ENCODE measurements at regions not wholly inside any gene's neighbourhood (a gene's known extent, or its start where the extent isn't known, plus 50 kb on each side); places are given as distances from the start of the nearest gene placed in this dataset.

DNA sequence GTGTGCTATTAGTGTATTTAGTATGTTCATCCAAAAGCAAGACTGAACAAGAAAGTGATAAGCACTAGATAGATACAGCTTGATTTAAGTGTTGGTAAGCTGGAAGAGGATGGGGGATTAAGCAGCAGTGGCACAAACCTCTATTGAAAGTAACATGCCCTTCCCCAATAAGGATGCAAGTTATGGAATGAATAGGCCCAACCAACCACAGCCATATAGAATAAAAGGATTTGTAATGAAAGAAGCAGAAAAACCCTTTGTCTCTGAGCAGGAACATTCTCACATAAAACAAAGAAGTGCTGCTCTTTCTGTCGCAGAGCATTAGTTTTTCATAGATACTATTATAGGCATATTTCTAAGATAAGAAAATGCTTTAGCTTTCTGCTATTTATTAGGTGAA is 310.7 kb downstream of the IPO8 start:
- no peaks in the 10 kb centered on the region for H3K79me2 ChIP-seq (ENCODE audit: insufficient read depth, low read length)
- Mint-ChIP-seq H3K27me3 (ENCODE audit: low read depth, unreplicated experiment) (peaks cover 3% of the 10 kb centered on the region), H3K4me3 (ENCODE audit: unreplicated experiment) (no peak overlapping the region), H3K9me3 (ENCODE audit: unreplicated experiment) (peaks cover 18% of the 10 kb centered on the region), H3K36me3 (ENCODE audit: low read depth, unreplicated experiment) (no peaks in the 10 kb centered on the region), H3K27ac (ENCODE audit: unreplicated experiment) (no peak overlapping the region), H3K4me1 (ENCODE audit: low read depth, unreplicated experiment) (no peaks in the 10 kb centered on the region)
- DNase-seq (ENCODE audit: low read depth) (no peak), FAIRE-seq (no peak)
- no peak overlapping the region for H3K27ac ChIP-seq (ENCODE audit: low read depth, low read length)
- no peak overlapping the region for H3K4me2 ChIP-seq (ENCODE audit: low read length)
- no peaks in the 10 kb centered on the region for H4K20me1 ChIP-seq (ENCODE audit: insufficient read depth, low read length)
- no peaks in the 10 kb centered on the region for H3K4me1 ChIP-seq (ENCODE audit: insufficient read depth, low read length)
- H3K36me3 ChIP-seq (ENCODE audit: insufficient read depth, low read length), result no peaks in the 10 kb centered on the region
- H3K9me3 ChIP-seq (ENCODE audit: insufficient read depth, low read depth, low read length), result peaks cover 3% of the 10 kb centered on the region
- no peak overlapping the region for H2AFZ ChIP-seq (ENCODE audit: low read depth, low read length)
- TF ChIP-seq EZH2 (IDR thresholded peaks at IDR 0.05; ENCODE audit: insufficient read depth, low read length), result no peak
- TF ChIP-seq, protein P1, sequence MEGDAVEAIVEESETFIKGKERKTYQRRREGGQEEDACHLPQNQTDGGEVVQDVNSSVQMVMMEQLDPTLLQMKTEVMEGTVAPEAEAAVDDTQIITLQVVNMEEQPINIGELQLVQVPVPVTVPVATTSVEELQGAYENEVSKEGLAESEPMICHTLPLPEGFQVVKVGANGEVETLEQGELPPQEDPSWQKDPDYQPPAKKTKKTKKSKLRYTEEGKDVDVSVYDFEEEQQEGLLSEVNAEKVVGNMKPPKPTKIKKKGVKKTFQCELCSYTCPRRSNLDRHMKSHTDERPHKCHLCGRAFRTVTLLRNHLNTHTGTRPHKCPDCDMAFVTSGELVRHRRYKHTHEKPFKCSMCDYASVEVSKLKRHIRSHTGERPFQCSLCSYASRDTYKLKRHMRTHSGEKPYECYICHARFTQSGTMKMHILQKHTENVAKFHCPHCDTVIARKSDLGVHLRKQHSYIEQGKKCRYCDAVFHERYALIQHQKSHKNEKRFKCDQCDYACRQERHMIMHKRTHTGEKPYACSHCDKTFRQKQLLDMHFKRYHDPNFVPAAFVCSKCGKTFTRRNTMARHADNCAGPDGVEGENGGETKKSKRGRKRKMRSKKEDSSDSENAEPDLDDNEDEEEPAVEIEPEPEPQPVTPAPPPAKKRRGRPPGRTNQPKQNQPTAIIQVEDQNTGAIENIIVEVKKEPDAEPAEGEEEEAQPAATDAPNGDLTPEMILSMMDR (IDR thresholded peaks at IDR 0.05; ENCODE audit: insufficient read depth, low read depth, low read length), result no peak
- H3K4me3 ChIP-seq (ENCODE audit: insufficient read depth, low read depth, low read length), result no peak overlapping the region
- no peak overlapping the region for H3K9ac ChIP-seq (ENCODE audit: low read length)
- no peaks in the 10 kb centered on the region for H3K27me3 ChIP-seq (ENCODE audit: insufficient read depth, low read length)

DNA sequence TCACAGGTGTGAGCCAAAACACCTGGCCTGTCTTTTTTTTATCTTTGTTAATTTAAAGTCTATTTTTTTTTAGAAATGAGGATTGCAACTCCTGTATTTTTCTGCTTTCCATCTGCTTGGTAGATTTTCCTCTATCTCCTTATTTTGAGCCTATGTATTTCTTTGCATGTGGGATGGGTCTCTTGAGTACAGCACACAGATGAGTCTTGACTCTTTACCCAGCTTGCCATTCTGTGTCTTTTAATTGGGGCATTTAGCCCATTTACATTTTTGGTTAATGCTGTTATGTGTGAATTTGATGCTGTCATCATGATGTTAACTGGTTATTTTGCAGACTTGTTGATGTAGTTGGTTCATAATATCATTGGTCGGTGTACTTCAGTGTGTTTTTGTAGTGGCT is 317.4 kb downstream of the IPO8 start:
- H3K36me3 Mint-ChIP-seq (ENCODE audit: low read depth, unreplicated experiment), result no peaks in the 10 kb centered on the region
- no peak overlapping the region for H3K4me2 ChIP-seq (ENCODE audit: low read length)
- no peaks in the 10 kb centered on the region for H4K20me1 ChIP-seq (ENCODE audit: insufficient read depth, low read length)
- peaks cover 5% of the 10 kb centered on the region for H3K9me3 Mint-ChIP-seq (ENCODE audit: unreplicated experiment)
- H3K27me3 ChIP-seq (ENCODE audit: insufficient read depth, low read length), result no peaks in the 10 kb centered on the region
- FAIRE-seq, result no peak
- no peaks in the 10 kb centered on the region for H3K27me3 Mint-ChIP-seq (ENCODE audit: low read depth, unreplicated experiment)
- no peak overlapping the region for H3K4me3 Mint-ChIP-seq (ENCODE audit: unreplicated experiment)
- no peaks in the 10 kb centered on the region for H3K36me3 ChIP-seq (ENCODE audit: insufficient read depth, low read length)
- no peak overlapping the region for H2AFZ ChIP-seq (ENCODE audit: low read depth, low read length)
- no peak overlapping the region for H3K9ac ChIP-seq (ENCODE audit: low read length)
- peaks cover 2% of the 10 kb centered on the region for H3K9me3 ChIP-seq (ENCODE audit: insufficient read depth, low read depth, low read length)
- H3K79me2 ChIP-seq (ENCODE audit: insufficient read depth, low read length), result no peaks in the 10 kb centered on the region
- no peaks in the 10 kb centered on the region for H3K4me1 Mint-ChIP-seq (ENCODE audit: low read depth, unreplicated experiment)
- no peaks in the 10 kb centered on the region for H3K4me1 ChIP-seq (ENCODE audit: insufficient read depth, low read length)
- no peak overlapping the region for H3K27ac ChIP-seq (ENCODE audit: low read depth, low read length)
- no peak overlapping the region for H3K27ac Mint-ChIP-seq (ENCODE audit: unreplicated experiment)
- H3K4me3 ChIP-seq (ENCODE audit: insufficient read depth, low read depth, low read length), result no peak overlapping the region
- DNase-seq (ENCODE audit: low read depth), result no peak
- TF ChIP-seq, protein P1 (IDR thresholded peaks at IDR 0.05; ENCODE audit: insufficient read depth, low read depth, low read length), result no peak
- TF ChIP-seq EZH2 (IDR thresholded peaks at IDR 0.05; ENCODE audit: insufficient read depth, low read length), result no peak

DNA sequence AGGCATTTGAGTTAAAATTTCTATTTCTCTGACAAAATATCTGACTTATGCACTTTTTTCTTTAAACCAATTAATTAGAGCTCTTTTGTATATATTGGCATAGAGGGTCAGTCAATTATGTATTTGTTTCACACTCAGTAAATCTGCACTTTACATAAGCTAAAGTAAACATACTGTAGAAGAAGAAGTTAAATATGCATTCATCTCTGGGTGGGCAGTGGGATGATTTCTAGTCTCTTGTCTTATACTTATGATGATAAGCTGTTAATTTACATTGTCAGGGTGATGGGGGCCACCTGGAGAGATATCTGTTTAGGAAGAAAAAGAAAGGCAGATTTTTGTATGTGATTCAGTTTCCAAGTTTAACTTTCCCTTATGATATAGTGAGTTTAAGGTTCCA is 330.8 kb downstream of the IPO8 start:
- Mint-ChIP-seq H3K27ac (ENCODE audit: unreplicated experiment) (no peak overlapping the region), H3K9me3 (ENCODE audit: unreplicated experiment) (peaks cover 3% of the 10 kb centered on the region), H3K4me1 (ENCODE audit: low read depth, unreplicated experiment) (no peaks in the 10 kb centered on the region), H3K4me3 (ENCODE audit: unreplicated experiment) (no peak overlapping the region), H3K36me3 (ENCODE audit: low read depth, unreplicated experiment) (no peaks in the 10 kb centered on the region), H3K27me3 (ENCODE audit: low read depth, unreplicated experiment) (no peaks in the 10 kb centered on the region)
- no peaks in the 10 kb centered on the region for H4K20me1 ChIP-seq (ENCODE audit: insufficient read depth, low read length)
- no peak for FAIRE-seq
- no peaks in the 10 kb centered on the region for H3K9me3 ChIP-seq (ENCODE audit: insufficient read depth, low read depth, low read length)
- H3K9ac ChIP-seq (ENCODE audit: low read length), result no peak overlapping the region
- H3K36me3 ChIP-seq (ENCODE audit: insufficient read depth, low read length), result no peaks in the 10 kb centered on the region
- H3K27me3 ChIP-seq (ENCODE audit: insufficient read depth, low read length), result no peaks in the 10 kb centered on the region
- no peak overlapping the region for H3K4me2 ChIP-seq (ENCODE audit: low read length)
- TF ChIP-seq EZH2 (IDR thresholded peaks at IDR 0.05; ENCODE audit: insufficient read depth, low read length), result no peak
- TF ChIP-seq, protein P1 (IDR thresholded peaks at IDR 0.05; ENCODE audit: insufficient read depth, low read depth, low read length), result no peak
- no peaks in the 10 kb centered on the region for H3K79me2 ChIP-seq (ENCODE audit: insufficient read depth, low read length)
- no peak overlapping the region for H3K4me3 ChIP-seq (ENCODE audit: insufficient read depth, low read depth, low read length)
- H2AFZ ChIP-seq (ENCODE audit: low read depth, low read length), result no peak overlapping the region
- no peak for DNase-seq (ENCODE audit: low read depth)
- no peaks in the 10 kb centered on the region for H3K4me1 ChIP-seq (ENCODE audit: insufficient read depth, low read length)
- no peak overlapping the region for H3K27ac ChIP-seq (ENCODE audit: low read depth, low read length)
